H1 (cell line): ENCODE measurements at regions not wholly inside any gene's neighbourhood (a gene's known extent, or its start where the extent isn't known, plus 50 kb on each side); places are given as distances from the start of the nearest gene placed in this dataset.

Source experiments
- TF ChIP-seq, protein P1 (sequence below): fragments of 300-600 bp; sonication (generic); IDR thresholded peaks from 2 replicates; pipeline ENCODE4 v1.7.1; 2012; ENCODE audit warnings: low read length, moderate library complexity, mild to moderate bottlenecking, inconsistent platforms; ENCODE audit not compliant: insufficient replicate concordance

DNA sequence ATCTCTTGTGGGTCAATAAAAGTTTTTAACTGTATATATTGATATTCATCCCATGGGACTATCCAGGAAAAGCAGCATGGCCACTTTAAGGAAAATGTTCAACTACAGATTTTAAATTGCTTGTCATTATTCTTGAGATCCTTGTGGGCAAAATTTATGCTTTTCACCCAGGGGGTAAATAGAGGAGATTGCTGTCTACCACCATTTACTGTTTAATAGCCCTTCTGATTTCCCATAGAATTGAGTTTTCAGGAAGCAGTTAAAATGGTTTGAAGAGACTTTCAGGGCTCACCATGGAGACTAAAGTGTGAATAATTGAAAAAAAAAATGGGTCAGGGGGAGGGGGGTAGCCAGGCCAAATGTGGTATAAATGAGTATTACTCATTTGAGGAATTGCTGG lies 901.1 kb upstream of the POT1 start (continued):
- TF ChIP-seq, protein P1, sequence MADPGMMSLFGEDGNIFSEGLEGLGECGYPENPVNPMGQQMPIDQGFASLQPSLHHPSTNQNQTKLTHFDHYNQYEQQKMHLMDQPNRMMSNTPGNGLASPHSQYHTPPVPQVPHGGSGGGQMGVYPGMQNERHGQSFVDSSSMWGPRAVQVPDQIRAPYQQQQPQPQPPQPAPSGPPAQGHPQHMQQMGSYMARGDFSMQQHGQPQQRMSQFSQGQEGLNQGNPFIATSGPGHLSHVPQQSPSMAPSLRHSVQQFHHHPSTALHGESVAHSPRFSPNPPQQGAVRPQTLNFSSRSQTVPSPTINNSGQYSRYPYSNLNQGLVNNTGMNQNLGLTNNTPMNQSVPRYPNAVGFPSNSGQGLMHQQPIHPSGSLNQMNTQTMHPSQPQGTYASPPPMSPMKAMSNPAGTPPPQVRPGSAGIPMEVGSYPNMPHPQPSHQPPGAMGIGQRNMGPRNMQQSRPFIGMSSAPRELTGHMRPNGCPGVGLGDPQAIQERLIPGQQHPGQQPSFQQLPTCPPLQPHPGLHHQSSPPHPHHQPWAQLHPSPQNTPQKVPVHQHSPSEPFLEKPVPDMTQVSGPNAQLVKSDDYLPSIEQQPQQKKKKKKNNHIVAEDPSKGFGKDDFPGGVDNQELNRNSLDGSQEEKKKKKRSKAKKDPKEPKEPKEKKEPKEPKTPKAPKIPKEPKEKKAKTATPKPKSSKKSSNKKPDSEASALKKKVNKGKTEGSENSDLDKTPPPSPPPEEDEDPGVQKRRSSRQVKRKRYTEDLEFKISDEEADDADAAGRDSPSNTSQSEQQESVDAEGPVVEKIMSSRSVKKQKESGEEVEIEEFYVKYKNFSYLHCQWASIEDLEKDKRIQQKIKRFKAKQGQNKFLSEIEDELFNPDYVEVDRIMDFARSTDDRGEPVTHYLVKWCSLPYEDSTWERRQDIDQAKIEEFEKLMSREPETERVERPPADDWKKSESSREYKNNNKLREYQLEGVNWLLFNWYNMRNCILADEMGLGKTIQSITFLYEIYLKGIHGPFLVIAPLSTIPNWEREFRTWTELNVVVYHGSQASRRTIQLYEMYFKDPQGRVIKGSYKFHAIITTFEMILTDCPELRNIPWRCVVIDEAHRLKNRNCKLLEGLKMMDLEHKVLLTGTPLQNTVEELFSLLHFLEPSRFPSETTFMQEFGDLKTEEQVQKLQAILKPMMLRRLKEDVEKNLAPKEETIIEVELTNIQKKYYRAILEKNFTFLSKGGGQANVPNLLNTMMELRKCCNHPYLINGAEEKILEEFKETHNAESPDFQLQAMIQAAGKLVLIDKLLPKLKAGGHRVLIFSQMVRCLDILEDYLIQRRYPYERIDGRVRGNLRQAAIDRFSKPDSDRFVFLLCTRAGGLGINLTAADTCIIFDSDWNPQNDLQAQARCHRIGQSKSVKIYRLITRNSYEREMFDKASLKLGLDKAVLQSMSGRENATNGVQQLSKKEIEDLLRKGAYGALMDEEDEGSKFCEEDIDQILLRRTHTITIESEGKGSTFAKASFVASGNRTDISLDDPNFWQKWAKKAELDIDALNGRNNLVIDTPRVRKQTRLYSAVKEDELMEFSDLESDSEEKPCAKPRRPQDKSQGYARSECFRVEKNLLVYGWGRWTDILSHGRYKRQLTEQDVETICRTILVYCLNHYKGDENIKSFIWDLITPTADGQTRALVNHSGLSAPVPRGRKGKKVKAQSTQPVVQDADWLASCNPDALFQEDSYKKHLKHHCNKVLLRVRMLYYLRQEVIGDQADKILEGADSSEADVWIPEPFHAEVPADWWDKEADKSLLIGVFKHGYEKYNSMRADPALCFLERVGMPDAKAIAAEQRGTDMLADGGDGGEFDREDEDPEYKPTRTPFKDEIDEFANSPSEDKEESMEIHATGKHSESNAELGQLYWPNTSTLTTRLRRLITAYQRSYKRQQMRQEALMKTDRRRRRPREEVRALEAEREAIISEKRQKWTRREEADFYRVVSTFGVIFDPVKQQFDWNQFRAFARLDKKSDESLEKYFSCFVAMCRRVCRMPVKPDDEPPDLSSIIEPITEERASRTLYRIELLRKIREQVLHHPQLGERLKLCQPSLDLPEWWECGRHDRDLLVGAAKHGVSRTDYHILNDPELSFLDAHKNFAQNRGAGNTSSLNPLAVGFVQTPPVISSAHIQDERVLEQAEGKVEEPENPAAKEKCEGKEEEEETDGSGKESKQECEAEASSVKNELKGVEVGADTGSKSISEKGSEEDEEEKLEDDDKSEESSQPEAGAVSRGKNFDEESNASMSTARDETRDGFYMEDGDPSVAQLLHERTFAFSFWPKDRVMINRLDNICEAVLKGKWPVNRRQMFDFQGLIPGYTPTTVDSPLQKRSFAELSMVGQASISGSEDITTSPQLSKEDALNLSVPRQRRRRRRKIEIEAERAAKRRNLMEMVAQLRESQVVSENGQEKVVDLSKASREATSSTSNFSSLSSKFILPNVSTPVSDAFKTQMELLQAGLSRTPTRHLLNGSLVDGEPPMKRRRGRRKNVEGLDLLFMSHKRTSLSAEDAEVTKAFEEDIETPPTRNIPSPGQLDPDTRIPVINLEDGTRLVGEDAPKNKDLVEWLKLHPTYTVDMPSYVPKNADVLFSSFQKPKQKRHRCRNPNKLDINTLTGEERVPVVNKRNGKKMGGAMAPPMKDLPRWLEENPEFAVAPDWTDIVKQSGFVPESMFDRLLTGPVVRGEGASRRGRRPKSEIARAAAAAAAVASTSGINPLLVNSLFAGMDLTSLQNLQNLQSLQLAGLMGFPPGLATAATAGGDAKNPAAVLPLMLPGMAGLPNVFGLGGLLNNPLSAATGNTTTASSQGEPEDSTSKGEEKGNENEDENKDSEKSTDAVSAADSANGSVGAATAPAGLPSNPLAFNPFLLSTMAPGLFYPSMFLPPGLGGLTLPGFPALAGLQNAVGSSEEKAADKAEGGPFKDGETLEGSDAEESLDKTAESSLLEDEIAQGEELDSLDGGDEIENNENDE, result no peak
